ENCODE measurements at regions not wholly inside any gene's neighbourhood (a gene's known extent, or its start where the extent isn't known, plus 50 kb on each side); places are given as distances from the start of the nearest gene placed in this dataset.

- in situ Hi-C loops (cut with MboI) = no loop called here
- TF ChIP-seq JUND (IDR thresholded peaks at IDR 0.05; ENCODE audit: low read depth, low read length) = no peak
- no peak for TF ChIP-seq MEF2A (IDR thresholded peaks at IDR 0.05; ENCODE audit: insufficient read depth, low read depth, low read length)
- TF ChIP-seq YBX1 (IDR thresholded peaks at IDR 0.05) = no peak
- no peak for TF ChIP-seq FOS (IDR thresholded peaks at IDR 0.05; ENCODE audit: borderline replicate concordance, extremely low read depth, insufficient read length)
- no peak for TF ChIP-seq HCFC1 (IDR thresholded peaks at IDR 0.05; ENCODE audit: low read length)
- TF ChIP-seq CEBPB (IDR thresholded peaks at IDR 0.05; ENCODE audit: borderline replicate concordance in 1 of 2, low read depth in 2 of 2, low read length in 2 of 2) = no peak
- no peak for TF ChIP-seq USF2 (IDR thresholded peaks at IDR 0.05; ENCODE audit: borderline replicate concordance, low read depth, low read length)
- TF ChIP-seq MYC (IDR thresholded peaks at IDR 0.05; ENCODE audit: insufficient read depth, insufficient read length, insufficient replicate concordance, low read length, severe bottlenecking) = no peak
- TF ChIP-seq, protein P1, sequence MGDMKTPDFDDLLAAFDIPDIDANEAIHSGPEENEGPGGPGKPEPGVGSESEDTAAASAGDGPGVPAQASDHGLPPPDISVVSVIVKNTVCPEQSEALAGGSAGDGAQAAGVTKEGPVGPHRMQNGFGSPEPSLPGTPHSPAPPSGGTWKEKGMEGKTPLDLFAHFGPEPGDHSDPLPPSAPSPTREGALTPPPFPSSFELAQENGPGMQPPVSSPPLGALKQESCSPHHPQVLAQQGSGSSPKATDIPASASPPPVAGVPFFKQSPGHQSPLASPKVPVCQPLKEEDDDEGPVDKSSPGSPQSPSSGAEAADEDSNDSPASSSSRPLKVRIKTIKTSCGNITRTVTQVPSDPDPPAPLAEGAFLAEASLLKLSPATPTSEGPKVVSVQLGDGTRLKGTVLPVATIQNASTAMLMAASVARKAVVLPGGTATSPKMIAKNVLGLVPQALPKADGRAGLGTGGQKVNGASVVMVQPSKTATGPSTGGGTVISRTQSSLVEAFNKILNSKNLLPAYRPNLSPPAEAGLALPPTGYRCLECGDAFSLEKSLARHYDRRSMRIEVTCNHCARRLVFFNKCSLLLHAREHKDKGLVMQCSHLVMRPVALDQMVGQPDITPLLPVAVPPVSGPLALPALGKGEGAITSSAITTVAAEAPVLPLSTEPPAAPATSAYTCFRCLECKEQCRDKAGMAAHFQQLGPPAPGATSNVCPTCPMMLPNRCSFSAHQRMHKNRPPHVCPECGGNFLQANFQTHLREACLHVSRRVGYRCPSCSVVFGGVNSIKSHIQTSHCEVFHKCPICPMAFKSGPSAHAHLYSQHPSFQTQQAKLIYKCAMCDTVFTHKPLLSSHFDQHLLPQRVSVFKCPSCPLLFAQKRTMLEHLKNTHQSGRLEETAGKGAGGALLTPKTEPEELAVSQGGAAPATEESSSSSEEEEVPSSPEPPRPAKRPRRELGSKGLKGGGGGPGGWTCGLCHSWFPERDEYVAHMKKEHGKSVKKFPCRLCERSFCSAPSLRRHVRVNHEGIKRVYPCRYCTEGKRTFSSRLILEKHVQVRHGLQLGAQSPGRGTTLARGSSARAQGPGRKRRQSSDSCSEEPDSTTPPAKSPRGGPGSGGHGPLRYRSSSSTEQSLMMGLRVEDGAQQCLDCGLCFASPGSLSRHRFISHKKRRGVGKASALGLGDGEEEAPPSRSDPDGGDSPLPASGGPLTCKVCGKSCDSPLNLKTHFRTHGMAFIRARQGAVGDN (IDR thresholded peaks at IDR 0.05) = no peak
- TF ChIP-seq ZSCAN29 (IDR thresholded peaks at IDR 0.05) = no peak
- no peak for TF ChIP-seq SIN3A (IDR thresholded peaks at IDR 0.05; ENCODE audit: low read depth, low read length)
- TF ChIP-seq TCF12 (IDR thresholded peaks at IDR 0.05; ENCODE audit: low read depth, low read length) = no peak
- TF ChIP-seq NR2C1 (IDR thresholded peaks at IDR 0.05) = no peak
- TF ChIP-seq NFYA (IDR thresholded peaks at IDR 0.05; ENCODE audit: borderline replicate concordance, low read depth, low read length) = no peak
- TF ChIP-seq ATF7 (IDR thresholded peaks at IDR 0.05; ENCODE audit: low read depth) = no peak
Observed at GRCh38 chr1:87410776-87411480, 82.2 kb downstream of the LMO4 start.

More at GRCh38 chr1:87410776-87411480, 82.2 kb downstream of the LMO4 start:
- Histone ChIP-seq H2AFZ (ENCODE audit: control insufficient read depth, low read depth, low read length) (no peak overlapping the region), H3K79me2 (ENCODE audit: control insufficient read depth, insufficient read depth, low read length) (no peaks in the 10 kb centered on the region), H3K4me3 (no peak overlapping the region), H3K9ac (ENCODE audit: control insufficient read depth, insufficient read depth, low read length) (no peak overlapping the region), H3K4me1 (ENCODE audit: control insufficient read depth, insufficient read depth, low read length) (no peaks in the 10 kb centered on the region), H3K9me3 (replicated peaks; ENCODE audit: control insufficient read depth, insufficient read depth, low read length) (no peaks in the 10 kb centered on the region), H3K27ac (ENCODE audit: control insufficient read depth, insufficient read depth) (no peak overlapping the region), H4K20me1 (ENCODE audit: control insufficient read depth, insufficient read depth) (no peaks in the 10 kb centered on the region), H3K27me3 (replicated peaks in 1 of 2; ENCODE audit: control insufficient read depth in 2 of 2, insufficient read depth in 2 of 2, low read length in 1 of 2) (no peaks in the 10 kb centered on the region), H3K4me2 (ENCODE audit: control insufficient read depth, insufficient read depth) (no peak overlapping the region), H3K36me3 (ENCODE audit: control insufficient read depth in 2 of 2, insufficient read depth in 2 of 2, low read length in 1 of 2) (no peaks in the 10 kb centered on the region)
- ChIA-PET POLR2A (no interaction called here), CTCF (no interaction called here), RAD21 (ENCODE audit: unreplicated experiment) (no interaction called here), SMC1A (ENCODE audit: uncharacterized antibody, unreplicated experiment) (interaction anchor here (0.9 to 1.0 kb wide), 2 partner anchors 16 to 117 kb away, joined by 3 read pairs; no protein-coding TSS in a partner anchor)
- BruUV-seq (replicated peaks) = no TSS peak
- FAIRE-seq = no peak
- 90% methylated on average over 3 of the region's 3 CpGs for WGBS (ENCODE audit: insufficient coverage, insufficient replicate concordance, low lambda C conversion rate, missing lambda C conversion rate)
- intact Hi-C loops (cut with micrococcal nuclease; ENCODE audit: unreplicated experiment) = no loop called here
- no peak for ATAC-seq
- no peak for DNase-seq (ENCODE audit: low read depth, low spot score)

Data from GM12878 (cell line).